Lower leg skin (tissue), 3 donors: ENCODE measurements at regions not wholly inside any gene's neighbourhood (a gene's known extent, or its start where the extent isn't known, plus 50 kb on each side); places are given as distances from the start of the nearest gene placed in this dataset.

Experiments used
- CTCF ChIP-seq, 3 donors: fragments of 450-650 bp; IDR thresholded peaks; one replicate each; pipeline ENCODE4 v1.5.1; 2016; ENCODE audit warnings: antibody characterized with exemption in 3 of 3, mild to moderate bottlenecking in 3 of 3, moderate library complexity in 2 of 3
- POLR2A ChIP-seq, 2 donors: fragments of 450-650 bp; IDR thresholded peaks; one replicate each; pipeline ENCODE4 v1.6.1; 2016 to 2017; ENCODE audit warnings: antibody characterized with exemption in 2 of 2, mild to moderate bottlenecking in 1 of 2, moderate library complexity in 1 of 2

GRCh38 chr5:116908537-116908936 lies 333.9 kb upstream of the SEMA6A start:
- TF ChIP-seq CTCF (IDR thresholded peaks at IDR 0.05) (no peak), POLR2A (IDR thresholded peaks at IDR 0.05) (no peak)
